OCI-LY3 (cell line): ENCODE measurements at regions not wholly inside any gene's neighbourhood (a gene's known extent, or its start where the extent isn't known, plus 50 kb on each side); places are given as distances from the start of the nearest gene placed in this dataset.

Experiments used
- CTCF ChIP-seq: fragments of 200-600, 300-600 bp; sonication (generic); IDR thresholded peaks from 2 replicates; pipeline ENCODE4 v1.5.1; 2014; ENCODE audit warnings: antibody characterized with exemption, low read length, low read depth
- EZH2phosphoT487 ChIP-seq: fragments of 200-600 bp; shearing (Covaris generic); IDR thresholded peaks from 2 replicates; pipeline ENCODE4 v1.6.1; 2018; ENCODE audit warnings: antibody characterized with exemption, mixed run types, low read depth

GRCh38 chr2:181754105-181754504 lies 73.8 kb upstream of the NEUROD1 start:
- TF ChIP-seq CTCF: no peak
- TF ChIP-seq EZH2phosphoT487: no peak
